ENCODE measurements at regions not wholly inside any gene's neighbourhood (a gene's known extent, or its start where the extent isn't known, plus 50 kb on each side); places are given as distances from the start of the nearest gene placed in this dataset.

- H3F3A ChIP-seq (ENCODE audit: insufficient read depth, low read length): no peaks in the 10 kb centered on the region
- no peak overlapping the region for H3K27ac ChIP-seq (ENCODE audit: low read length)
- DNase-seq: no peak
- no peaks in the 10 kb centered on the region for H3K79me2 ChIP-seq (ENCODE audit: low read length)
- H3K36me3 ChIP-seq (replicated peaks; ENCODE audit: insufficient read depth, low read length): no peaks in the 10 kb centered on the region
- H3K9me2 ChIP-seq (replicated peaks; ENCODE audit: insufficient read depth, low read length): no peaks in the 10 kb centered on the region
- no peak overlapping the region for H2AFZ ChIP-seq (ENCODE audit: low read length)
- H3K4me3 ChIP-seq (ENCODE audit: low read length): no peak overlapping the region
- no peaks in the 10 kb centered on the region for H4K20me1 ChIP-seq (ENCODE audit: insufficient read depth, low read length)
- H3K27me3 ChIP-seq (replicated peaks; ENCODE audit: insufficient read depth, low read length): peaks cover 23% of the 10 kb centered on the region
- H3K4me2 ChIP-seq (ENCODE audit: low read depth, low read length): no peak overlapping the region
- H3K9ac ChIP-seq (ENCODE audit: low read length): no peak overlapping the region
- TF ChIP-seq EZH2phosphoT487 (IDR thresholded peaks at IDR 0.05; ENCODE audit: low read length) (no peak), CTCF (IDR thresholded peaks at IDR 0.05; ENCODE audit: low read length) (no peak), EZH2 (optimal IDR thresholded peaks at IDR 0.05; ENCODE audit: low read depth, low read length) (no peak)
- H3K9me3 ChIP-seq (replicated peaks; ENCODE audit: insufficient read depth, low read length): no peaks in the 10 kb centered on the region
- no peaks in the 10 kb centered on the region for H3K4me1 ChIP-seq (ENCODE audit: low read length)
These were observed 172.4 kb upstream of the RTL1 start for GRCh38 chr14:101075801-101076413.

DNA sequence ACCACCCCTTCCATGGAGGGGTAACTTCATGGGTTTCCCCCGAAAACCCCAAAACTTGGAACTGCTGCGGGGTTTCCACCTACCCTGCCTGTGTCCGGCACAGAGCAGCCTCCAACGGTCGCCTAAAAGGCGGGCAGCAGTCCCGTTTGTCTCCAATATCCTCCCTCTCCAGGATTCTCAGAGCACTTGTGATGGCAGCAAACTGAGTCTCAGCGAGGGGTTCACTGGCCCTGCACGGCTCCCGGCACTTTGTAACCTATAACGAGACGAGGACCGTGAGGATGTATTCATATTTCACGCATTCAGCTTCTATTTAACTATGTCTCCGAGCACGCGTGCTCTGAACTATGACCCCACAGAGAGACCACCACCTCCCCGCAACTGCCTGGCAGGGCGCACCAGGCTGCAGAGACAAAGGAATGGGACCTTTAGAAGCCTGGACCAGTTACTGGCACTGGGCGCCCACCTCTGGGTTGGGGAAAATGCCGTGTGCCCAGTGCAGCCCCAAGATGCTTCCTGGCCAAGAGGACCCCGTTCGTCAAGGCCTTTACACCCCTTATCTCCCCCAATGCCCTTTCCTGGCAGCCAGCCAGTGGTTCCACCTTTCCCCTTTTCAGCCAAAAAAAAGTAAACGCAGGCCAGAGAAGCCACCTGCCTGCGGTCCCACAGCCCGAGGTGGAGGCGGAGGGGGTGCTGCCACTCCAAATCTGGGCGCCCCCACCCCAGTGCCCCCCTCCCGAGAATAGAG lies 173.1 kb upstream of the RTL1 start:
- Histone ChIP-seq H3K9ac (ENCODE audit: low read length) (no peak overlapping the region), H3K4me1 (ENCODE audit: low read length) (no peaks in the 10 kb centered on the region), H3K4me2 (ENCODE audit: low read depth, low read length) (no peak overlapping the region), H3K9me2 (replicated peaks; ENCODE audit: insufficient read depth, low read length) (no peaks in the 10 kb centered on the region), H2AFZ (ENCODE audit: low read length) (no peak overlapping the region), H3K4me3 (ENCODE audit: low read length) (no peak overlapping the region), H3F3A (ENCODE audit: insufficient read depth, low read length) (no peaks in the 10 kb centered on the region), H3K27me3 (replicated peaks; ENCODE audit: insufficient read depth, low read length) (peaks cover 23% of the 10 kb centered on the region), H4K20me1 (ENCODE audit: insufficient read depth, low read length) (no peaks in the 10 kb centered on the region), H3K79me2 (ENCODE audit: low read length) (no peaks in the 10 kb centered on the region), H3K36me3 (replicated peaks; ENCODE audit: insufficient read depth, low read length) (no peaks in the 10 kb centered on the region), H3K27ac (ENCODE audit: low read length) (no peak overlapping the region), H3K9me3 (replicated peaks; ENCODE audit: insufficient read depth, low read length) (no peaks in the 10 kb centered on the region)
- DNase-seq: no peak
- TF ChIP-seq EZH2 (optimal IDR thresholded peaks at IDR 0.05; ENCODE audit: low read depth, low read length) (no peak), EZH2phosphoT487 (IDR thresholded peaks at IDR 0.05; ENCODE audit: low read length) (no peak), CTCF (IDR thresholded peaks at IDR 0.05; ENCODE audit: low read length) (no peak)

DNA sequence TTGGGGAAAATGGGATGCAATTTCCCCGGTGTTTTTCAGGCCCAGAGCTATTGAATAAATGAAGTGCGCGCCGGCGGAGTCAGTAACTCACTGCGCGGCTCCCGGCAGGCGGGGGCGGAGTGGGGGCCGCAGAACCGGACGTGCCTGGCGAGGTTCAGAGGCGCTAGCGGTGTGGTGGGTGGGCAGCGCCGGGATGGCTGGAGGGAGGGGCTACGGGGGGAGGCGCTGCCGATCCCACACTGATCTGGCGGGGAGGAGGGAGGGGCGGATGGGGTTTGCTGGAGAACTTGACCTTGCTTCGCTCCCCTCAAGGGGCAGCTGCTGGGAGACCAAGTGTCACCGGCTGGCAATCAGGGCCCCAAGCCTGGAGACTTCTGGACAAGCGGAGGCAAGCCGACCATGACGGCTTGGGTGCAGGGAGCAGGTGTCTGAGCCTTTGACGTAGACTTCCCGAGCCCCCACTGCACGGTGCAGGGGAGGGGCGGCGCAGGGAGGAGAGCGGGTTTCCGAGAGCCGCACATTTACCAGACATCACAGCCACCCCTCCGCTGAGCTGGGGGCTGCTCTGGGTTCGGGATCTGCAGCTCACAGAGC lies 174.1 kb upstream of the RTL1 start:
- Histone ChIP-seq H3K4me1 (ENCODE audit: low read length) (no peaks in the 10 kb centered on the region), H3K9ac (ENCODE audit: low read length) (no peak overlapping the region)

More for the DNA sequence above, 174.1 kb upstream of the RTL1 start:
- Histone ChIP-seq H4K20me1 (ENCODE audit: insufficient read depth, low read length) (no peaks in the 10 kb centered on the region), H3K36me3 (replicated peaks; ENCODE audit: insufficient read depth, low read length) (no peaks in the 10 kb centered on the region), H3K27ac (ENCODE audit: low read length) (no peak overlapping the region), H3K9me2 (replicated peaks; ENCODE audit: insufficient read depth, low read length) (no peaks in the 10 kb centered on the region), H3K9me3 (replicated peaks; ENCODE audit: insufficient read depth, low read length) (no peaks in the 10 kb centered on the region), H2AFZ (ENCODE audit: low read length) (no peak overlapping the region), H3K4me2 (ENCODE audit: low read depth, low read length) (no peak overlapping the region), H3F3A (ENCODE audit: insufficient read depth, low read length) (no peaks in the 10 kb centered on the region), H3K4me3 (ENCODE audit: low read length) (no peak overlapping the region), H3K79me2 (ENCODE audit: low read length) (no peaks in the 10 kb centered on the region), H3K27me3 (replicated peaks; ENCODE audit: insufficient read depth, low read length) (peaks cover 18% of the 10 kb centered on the region)
- DNase-seq: no peak
- no peak for TF ChIP-seq CTCF (IDR thresholded peaks at IDR 0.05; ENCODE audit: low read length)
- no peak for TF ChIP-seq EZH2phosphoT487 (IDR thresholded peaks at IDR 0.05; ENCODE audit: low read length)
- TF ChIP-seq EZH2 (optimal IDR thresholded peaks at IDR 0.05; ENCODE audit: low read depth, low read length): no peak

All from MM.1S (cell line).